ENCODE measurements at regions not wholly inside any gene's neighbourhood (a gene's known extent, or its start where the extent isn't known, plus 50 kb on each side); places are given as distances from the start of the nearest gene placed in this dataset.

- no peak for DNase-seq
- no peaks in the 10 kb centered on the region for H3K36me3 ChIP-seq (ENCODE audit: low read depth, missing control alignments)
- TF ChIP-seq POLR2A (IDR thresholded peaks at IDR 0.05): no peak
- TF ChIP-seq CTCF (IDR thresholded peaks at IDR 0.05): no peak
- 94% methylated on average over 5 of the region's 5 CpGs for WGBS, 2 donors
- H3K9me3 ChIP-seq: no peaks in the 10 kb centered on the region
- H3K4me1 ChIP-seq: no peaks in the 10 kb centered on the region
- H3K27me3 ChIP-seq: no peaks in the 10 kb centered on the region
- intact Hi-C loops (cut with DNase I; ENCODE audit: low total_unique reads): no loop called here
- no peak overlapping the region for H3K4me3 ChIP-seq
- no peak overlapping the region for H3K27ac ChIP-seq
Observed at GRCh38 chr18:24663026-24663425, 202.6 kb downstream of the HRH4 start.

- no peaks in the 10 kb centered on the region for H3K36me3 ChIP-seq (ENCODE audit: low read depth, missing control alignments)
- no peaks in the 10 kb centered on the region for H3K9me3 ChIP-seq
- H3K4me3 ChIP-seq: no peak overlapping the region
- WGBS, 2 donors: 76 to 81% methylated on average over 2 of the region's 2 CpGs
- H3K4me1 ChIP-seq: no peaks in the 10 kb centered on the region
- H3K27me3 ChIP-seq: no peaks in the 10 kb centered on the region
- no peak for TF ChIP-seq CTCF (IDR thresholded peaks at IDR 0.05)
- TF ChIP-seq POLR2A (IDR thresholded peaks at IDR 0.05): no peak
- intact Hi-C loops (cut with DNase I; ENCODE audit: low total_unique reads): no loop called here
- DNase-seq: no peak
- no peak overlapping the region for H3K27ac ChIP-seq
Observed at GRCh38 chr18:24669015-24669414, 208.6 kb downstream of the HRH4 start.

GRCh38 chr18:24669502-24669901 is 209.1 kb downstream of the HRH4 start:
- no peaks in the 10 kb centered on the region for H3K9me3 ChIP-seq
- TF ChIP-seq CTCF (IDR thresholded peaks at IDR 0.05): no peak
- no peak overlapping the region for H3K27ac ChIP-seq
- no peak overlapping the region for H3K4me3 ChIP-seq
- H3K36me3 ChIP-seq (ENCODE audit: low read depth, missing control alignments): no peaks in the 10 kb centered on the region
- WGBS, 2 donors: 76 to 84% methylated on average over 3 of the region's 3 CpGs
- no peaks in the 10 kb centered on the region for H3K4me1 ChIP-seq
- DNase-seq: no peak
- intact Hi-C loops (cut with DNase I; ENCODE audit: low total_unique reads): no loop called here
- H3K27me3 ChIP-seq: no peaks in the 10 kb centered on the region

- no peak overlapping the region for H3K27ac ChIP-seq
- DNase-seq: no peak
- TF ChIP-seq POLR2A (IDR thresholded peaks at IDR 0.05): no peak
- no peak for TF ChIP-seq CTCF (IDR thresholded peaks at IDR 0.05)
- H3K27me3 ChIP-seq: no peaks in the 10 kb centered on the region
- no peaks in the 10 kb centered on the region for H3K9me3 ChIP-seq
- intact Hi-C loops (cut with DNase I; ENCODE audit: low total_unique reads): no loop called here
- WGBS, 2 donors: 69 to 82% methylated on average over 9 of the region's 9 CpGs
- no peaks in the 10 kb centered on the region for H3K4me1 ChIP-seq
- no peaks in the 10 kb centered on the region for H3K36me3 ChIP-seq (ENCODE audit: low read depth, missing control alignments)
- H3K4me3 ChIP-seq: no peak overlapping the region
Observed at GRCh38 chr18:24672165-24672941, 211.9 kb downstream of the HRH4 start.

GRCh38 chr18:24674200-24674599 is 213.8 kb downstream of the HRH4 start:
- TF ChIP-seq CTCF (IDR thresholded peaks at IDR 0.05): no peak
- TF ChIP-seq POLR2A (IDR thresholded peaks at IDR 0.05): no peak
- intact Hi-C loops (cut with DNase I; ENCODE audit: low total_unique reads): no loop called here
- Histone ChIP-seq H3K36me3 (ENCODE audit: low read depth, missing control alignments) (no peaks in the 10 kb centered on the region), H3K4me3 (no peak overlapping the region), H3K4me1 (no peaks in the 10 kb centered on the region), H3K27me3 (no peaks in the 10 kb centered on the region), H3K9me3 (no peaks in the 10 kb centered on the region), H3K27ac (no peak overlapping the region)
- DNase-seq: no peak
- WGBS, 2 donors: 83 to 88% methylated on average over 4 of the region's 4 CpGs

All from testis (tissue), 2 donors.